ENCODE measurements at regions not wholly inside any gene's neighbourhood (a gene's known extent, or its start where the extent isn't known, plus 50 kb on each side); places are given as distances from the start of the nearest gene placed in this dataset.
"Not testable (repeated sequence)": the region's sequence is repeated elsewhere in the genome, so short reads cannot be mapped to it uniquely, and the experiment has no call there.

GRCh38 chr5:69907941-69908340 lies 117.1 kb upstream of the SERF1B start:
- BruUV-seq (replicated peaks); FAIRE-seq; intact Hi-C loops (cut with micrococcal nuclease); ATAC-seq; H3K79me2 ChIP-seq (ENCODE audit: control insufficient read depth, insufficient read depth, low read length); H3K4me1 ChIP-seq (replicated peaks in 1 of 2; ENCODE audit: control insufficient read depth in 2 of 2, insufficient read depth in 2 of 2, low read length in 2 of 2); H2AFZ ChIP-seq (ENCODE audit: low read depth, low read length); H3K9me1 ChIP-seq (ENCODE audit: control insufficient read depth, insufficient read depth, low read length); H3K36me3 ChIP-seq (ENCODE audit: control insufficient read depth, insufficient read depth, low read length); H3K4me3 ChIP-seq; H4K20me1 ChIP-seq (replicated peaks; ENCODE audit: control insufficient read depth, insufficient read depth, low read length); H3K9me3 ChIP-seq (replicated peaks; ENCODE audit: control insufficient read depth, insufficient read depth, low read depth, low read length); H3K27ac ChIP-seq (ENCODE audit: extremely low read depth, low read depth, low read length); CTCF ChIA-PET (ENCODE audit: low intra/inter-chr PET ratio); H3K27me3 ChIP-seq (ENCODE audit: control insufficient read depth in 2 of 2, insufficient read depth in 2 of 2, low read length in 2 of 2); POLR2A ChIA-PET; H3K4me2 ChIP-seq (ENCODE audit: insufficient read depth, low read length); H3K9ac ChIP-seq (ENCODE audit: insufficient read depth in 1 of 2, low read depth in 2 of 2, low read length in 2 of 2); DNase-seq (ENCODE audit: extremely low read depth in 1 of 4, low spot score in 3 of 4): not testable (repeated sequence)
- WGBS (ENCODE audit: insufficient coverage, low coverage, missing lambda C conversion rate) = 92% methylated on average over 6 of the region's 9 CpGs
- in situ Hi-C loops (cut with MboI) = loop anchor here (10.0 to 25.0 kb wide), 2 partner anchors 1107 to 1579 kb away; no protein-coding TSS in a partner anchor

DNA sequence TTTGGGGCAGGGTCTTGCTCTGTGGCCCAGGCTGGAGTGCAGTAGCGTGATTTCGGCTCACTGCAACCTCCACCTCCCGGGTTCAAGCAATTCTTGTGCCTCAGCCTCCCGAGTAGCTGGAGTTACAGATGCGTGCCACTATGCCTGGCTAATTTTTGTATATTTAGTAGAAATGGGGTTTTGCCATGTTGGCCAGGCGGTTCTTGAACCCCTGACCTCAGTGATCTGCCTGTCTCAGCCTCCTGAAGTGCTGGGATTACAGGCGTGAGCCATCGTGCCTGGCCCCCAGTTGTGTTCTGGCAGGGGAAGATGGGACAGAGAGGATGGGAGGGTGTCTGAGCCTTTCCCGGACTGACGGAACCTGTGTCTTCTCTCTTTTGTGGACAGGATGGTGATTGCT lies 111.3 kb upstream of the SERF1B start:
- FAIRE-seq; H3K4me1 ChIP-seq (replicated peaks in 1 of 2; ENCODE audit: control insufficient read depth in 2 of 2, insufficient read depth in 2 of 2, low read length in 2 of 2); DNase-seq (ENCODE audit: extremely low read depth in 1 of 4, low spot score in 3 of 4); ATAC-seq; BruUV-seq (replicated peaks); H3K36me3 ChIP-seq (ENCODE audit: control insufficient read depth, insufficient read depth, low read length); H2AFZ ChIP-seq (ENCODE audit: low read depth, low read length); H3K9me3 ChIP-seq (replicated peaks; ENCODE audit: control insufficient read depth, insufficient read depth, low read depth, low read length); H3K9me1 ChIP-seq (ENCODE audit: control insufficient read depth, insufficient read depth, low read length); CTCF ChIA-PET (ENCODE audit: low intra/inter-chr PET ratio); H3K27me3 ChIP-seq (ENCODE audit: control insufficient read depth in 2 of 2, insufficient read depth in 2 of 2, low read length in 2 of 2); H4K20me1 ChIP-seq (replicated peaks; ENCODE audit: control insufficient read depth, insufficient read depth, low read length); POLR2A ChIA-PET; H3K4me2 ChIP-seq (ENCODE audit: insufficient read depth, low read length); H3K27ac ChIP-seq (ENCODE audit: extremely low read depth, low read depth, low read length); H3K9ac ChIP-seq (ENCODE audit: insufficient read depth in 1 of 2, low read depth in 2 of 2, low read length in 2 of 2); intact Hi-C loops (cut with micrococcal nuclease); H3K79me2 ChIP-seq (ENCODE audit: control insufficient read depth, insufficient read depth, low read length); H3K4me3 ChIP-seq: not testable (repeated sequence)
- WGBS (ENCODE audit: insufficient coverage, low coverage, missing lambda C conversion rate) = 81% methylated on average over 4 of the region's 10 CpGs
- in situ Hi-C loops (cut with MboI) = loop anchor here (25.0 kb wide), 1 partner anchor 1574 kb away; no protein-coding TSS in a partner anchor

Data from K562 (cell line).